SU-DHL-6 (cell line): ENCODE measurements at regions not wholly inside any gene's neighbourhood (a gene's known extent, or its start where the extent isn't known, plus 50 kb on each side); places are given as distances from the start of the nearest gene placed in this dataset.

Experiments
- EZH2phosphoT487 ChIP-seq: fragments of 200-600 bp; sonication (generic), shearing (Covaris generic); conservative IDR thresholded peaks from 2 replicates; pipeline ENCODE4 v1.6.1; 2018; ENCODE audit warnings: mild to moderate bottlenecking, antibody characterized with exemption, low read length, moderate library complexity, mixed read lengths
- TF ChIP-seq, protein P1 (sequence below): fragments of 200-600 bp; sonication (generic); IDR thresholded peaks from one replicate; pipeline ENCODE4 v1.5.1; 2017; ENCODE audit warnings: antibody characterized with exemption, mild to moderate bottlenecking, low read length, moderate library complexity; ENCODE audit not compliant: insufficient read depth, poor library complexity, severe bottlenecking

DNA sequence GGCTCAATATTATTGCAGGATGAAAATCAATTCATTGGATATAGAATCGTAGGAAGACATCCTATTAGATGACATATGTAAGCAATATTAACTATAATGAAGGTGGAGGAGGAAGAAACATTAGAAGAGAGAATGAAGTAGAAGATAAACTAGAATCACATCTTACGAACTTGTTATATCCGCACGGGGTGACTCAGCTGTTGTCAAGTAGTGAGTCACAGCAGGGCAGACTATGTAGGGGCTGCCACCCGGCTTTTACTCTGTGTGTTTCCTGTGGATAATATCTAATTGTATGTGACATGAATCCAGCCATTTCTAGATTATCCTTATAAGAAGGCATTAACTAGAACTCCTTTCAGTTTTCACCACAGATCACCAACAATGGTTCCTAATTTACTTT, 520.2 kb downstream of the DOK5 start:
- TF ChIP-seq, protein P1, sequence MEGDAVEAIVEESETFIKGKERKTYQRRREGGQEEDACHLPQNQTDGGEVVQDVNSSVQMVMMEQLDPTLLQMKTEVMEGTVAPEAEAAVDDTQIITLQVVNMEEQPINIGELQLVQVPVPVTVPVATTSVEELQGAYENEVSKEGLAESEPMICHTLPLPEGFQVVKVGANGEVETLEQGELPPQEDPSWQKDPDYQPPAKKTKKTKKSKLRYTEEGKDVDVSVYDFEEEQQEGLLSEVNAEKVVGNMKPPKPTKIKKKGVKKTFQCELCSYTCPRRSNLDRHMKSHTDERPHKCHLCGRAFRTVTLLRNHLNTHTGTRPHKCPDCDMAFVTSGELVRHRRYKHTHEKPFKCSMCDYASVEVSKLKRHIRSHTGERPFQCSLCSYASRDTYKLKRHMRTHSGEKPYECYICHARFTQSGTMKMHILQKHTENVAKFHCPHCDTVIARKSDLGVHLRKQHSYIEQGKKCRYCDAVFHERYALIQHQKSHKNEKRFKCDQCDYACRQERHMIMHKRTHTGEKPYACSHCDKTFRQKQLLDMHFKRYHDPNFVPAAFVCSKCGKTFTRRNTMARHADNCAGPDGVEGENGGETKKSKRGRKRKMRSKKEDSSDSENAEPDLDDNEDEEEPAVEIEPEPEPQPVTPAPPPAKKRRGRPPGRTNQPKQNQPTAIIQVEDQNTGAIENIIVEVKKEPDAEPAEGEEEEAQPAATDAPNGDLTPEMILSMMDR, result no peak
- no peak for TF ChIP-seq EZH2phosphoT487
